ENCODE measurements at regions not wholly inside any gene's neighbourhood (a gene's known extent, or its start where the extent isn't known, plus 50 kb on each side); places are given as distances from the start of the nearest gene placed in this dataset.
"Not testable (repeated sequence)": the region's sequence is repeated elsewhere in the genome, so short reads cannot be mapped to it uniquely, and the experiment has no call there.

- no peak for DNase-seq (ENCODE audit: low spot score)
Measured at GRCh38 chrX:137195991-137196390, 162.2 kb upstream of the GPR101 start.

GRCh38 chrX:137195296-137195695 is 161.5 kb upstream of the GPR101 start:
- DNase-seq (ENCODE audit: low spot score): no peak

DNA sequence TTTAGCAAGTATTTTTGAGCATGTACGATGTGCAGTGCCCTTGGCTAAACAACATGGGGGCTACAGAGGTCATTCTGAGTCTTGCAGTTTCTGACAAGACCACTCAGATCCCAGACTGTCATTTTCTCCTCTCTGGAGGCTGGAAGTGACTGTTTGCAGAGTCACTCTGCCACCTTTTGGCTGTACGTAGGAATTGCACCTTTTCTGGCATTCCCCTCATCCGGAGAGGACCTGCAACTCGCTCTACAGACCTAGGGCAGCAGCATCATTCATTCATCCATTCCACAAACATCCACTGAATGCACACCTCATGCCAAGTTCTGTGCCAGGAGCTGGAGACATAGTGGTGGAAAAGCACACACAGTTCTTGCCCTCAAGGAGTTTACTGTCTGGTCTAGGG is 160.4 kb upstream of the GPR101 start:
- DNase-seq (ENCODE audit: low spot score): peak; percentile 6

DNA sequence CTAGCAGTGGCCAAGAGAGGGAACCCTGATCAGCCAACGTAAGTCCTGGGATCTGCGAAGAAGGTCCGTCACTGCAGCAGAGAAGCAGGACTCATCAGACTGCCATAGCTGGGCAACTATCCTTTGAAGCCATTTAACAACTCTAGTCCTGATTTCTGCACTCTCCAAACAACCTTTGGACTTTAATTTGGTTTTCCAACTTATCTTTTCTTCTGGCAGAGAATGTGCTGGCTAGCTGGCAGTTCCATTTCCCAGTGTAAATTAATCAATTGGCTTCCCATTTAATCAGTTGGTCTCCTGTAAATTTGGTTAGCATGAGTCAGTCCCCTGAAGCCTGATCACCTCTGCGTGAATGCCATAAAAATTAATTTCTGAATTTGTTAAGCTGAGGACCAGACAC is 153.7 kb upstream of the GPR101 start:
- no peak for DNase-seq (ENCODE audit: low spot score)

DNA sequence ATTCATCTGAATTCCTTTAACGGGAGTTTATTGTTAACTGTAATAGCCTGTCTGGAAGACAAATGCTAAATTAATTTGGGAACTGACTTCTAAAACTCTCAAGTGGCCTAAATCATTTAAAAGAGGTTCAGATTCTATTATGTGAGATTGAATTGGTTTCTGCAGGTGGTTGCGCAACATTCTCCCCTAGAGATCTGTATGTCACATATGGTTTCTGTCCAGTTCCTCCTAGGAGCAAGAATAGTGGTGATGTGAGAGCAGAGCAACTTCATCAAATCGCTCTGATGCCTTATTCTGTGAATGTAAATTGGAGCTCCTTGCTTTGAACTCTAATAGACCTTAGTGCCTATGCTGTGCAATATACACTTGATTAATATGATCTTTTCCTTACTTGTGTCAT is 144.6 kb upstream of the GPR101 start:
- DNase-seq (ENCODE audit: low spot score): no peak

DNA sequence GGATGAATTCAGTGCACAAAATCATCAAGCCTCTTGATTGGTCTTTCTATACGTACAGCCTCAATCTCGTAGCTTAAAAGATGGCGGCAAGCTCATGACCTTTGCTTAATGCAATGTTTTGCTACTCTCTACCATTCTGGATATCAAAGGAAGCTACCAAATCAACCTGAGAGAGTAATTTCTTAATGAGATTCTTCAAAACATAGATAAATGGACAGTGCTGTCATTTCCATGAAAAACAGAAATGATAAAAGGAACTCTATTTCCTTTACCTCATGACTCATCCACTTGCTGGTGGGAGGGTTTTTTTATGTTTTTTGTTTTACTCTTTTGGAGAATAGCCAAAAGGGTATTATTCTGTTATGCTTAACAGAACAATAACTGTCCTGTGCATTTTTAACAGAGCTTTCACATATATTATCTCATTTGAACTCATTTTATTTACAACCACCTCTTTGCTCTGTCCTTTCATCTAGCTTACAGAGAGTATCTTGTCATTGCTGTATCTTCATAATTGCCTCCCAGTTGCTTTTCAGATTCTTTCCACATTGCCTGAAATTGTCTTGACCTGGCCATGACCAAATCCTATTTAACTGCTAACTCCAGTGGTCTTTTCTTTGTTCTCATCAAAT is 138.6 kb upstream of the GPR101 start:
- DNase-seq (ENCODE audit: low spot score): no peak

DNA sequence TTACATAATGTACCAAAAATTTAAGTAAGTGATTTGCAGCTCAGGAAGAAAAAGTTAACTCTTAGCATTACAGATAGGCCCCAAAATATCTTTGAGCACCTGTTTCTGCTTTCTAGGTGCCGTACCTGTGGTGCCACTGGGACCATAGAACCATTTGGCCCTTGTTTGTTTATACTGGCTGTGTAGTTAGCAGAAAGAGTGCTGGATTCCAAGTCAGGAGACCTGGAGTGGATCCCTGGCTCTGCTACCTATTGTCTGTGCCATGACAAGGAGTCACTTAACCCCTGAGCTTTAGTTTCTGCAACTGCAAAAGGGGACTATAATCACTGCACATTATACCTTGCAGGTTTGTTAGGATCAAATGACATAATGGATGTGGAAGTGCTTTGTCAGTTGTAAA is 137.8 kb upstream of the GPR101 start:
- DNase-seq (ENCODE audit: low spot score): no peak

DNA sequence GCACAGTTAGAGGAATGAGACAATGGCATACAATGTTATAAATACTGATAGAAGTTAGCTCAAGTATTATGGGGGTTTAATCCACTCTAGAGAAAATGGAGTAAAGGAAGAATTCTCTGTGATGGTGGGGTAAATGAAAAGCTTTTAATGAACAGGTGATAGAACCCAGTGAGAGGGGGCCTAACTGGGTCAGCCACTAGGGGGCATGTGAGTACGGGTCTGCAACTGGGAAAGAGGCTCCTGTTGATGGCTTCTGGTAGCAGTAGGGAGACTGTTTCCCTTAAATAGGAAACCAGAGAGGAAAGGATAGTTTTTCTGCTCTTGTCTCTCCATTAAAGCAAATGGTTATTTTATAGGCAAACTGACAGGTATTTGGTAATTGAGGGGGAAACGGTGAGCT is 132.8 kb upstream of the GPR101 start:
- no peak for DNase-seq (ENCODE audit: low spot score)

DNA sequence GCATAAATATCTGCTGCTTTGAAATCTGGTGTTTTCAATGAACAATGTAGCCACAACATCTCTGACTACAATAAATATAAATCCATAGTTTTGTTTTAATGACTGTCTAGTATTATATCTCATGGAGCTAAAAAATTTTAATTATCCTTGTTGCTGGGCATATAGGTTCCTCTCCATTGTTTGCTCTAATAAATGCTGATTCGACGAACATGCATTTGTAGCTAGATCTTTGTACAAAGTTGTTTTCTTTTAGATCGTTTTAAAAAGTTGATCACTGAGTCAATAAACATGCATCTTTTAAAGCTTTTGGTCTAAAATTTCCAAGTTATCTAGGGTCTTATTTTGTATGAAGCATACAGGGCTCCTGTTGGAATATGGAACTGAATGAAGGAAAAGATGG is 130.5 kb upstream of the GPR101 start:
- DNase-seq (ENCODE audit: low spot score): no peak

DNA sequence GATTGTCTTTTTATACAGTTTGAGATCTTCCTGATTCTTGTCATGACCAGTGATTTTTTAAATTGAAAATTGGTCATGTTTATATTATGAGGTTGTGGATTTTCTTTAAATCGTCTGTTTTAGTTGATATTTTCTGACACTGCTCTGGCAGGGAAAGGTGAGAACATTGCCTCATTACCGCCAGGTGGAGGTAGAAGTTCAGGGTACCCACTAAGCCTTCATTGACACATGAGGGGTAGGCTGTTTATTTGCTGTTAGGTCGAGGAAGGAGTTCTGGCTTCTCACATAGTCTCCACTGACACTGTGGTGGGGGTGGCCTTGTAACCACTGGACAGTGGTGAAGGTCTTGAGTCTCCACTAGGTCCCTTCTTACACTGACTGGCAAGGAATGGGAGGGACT is 117.6 kb upstream of the GPR101 start:
- DNase-seq (ENCODE audit: low spot score): no peak

GRCh38 chrX:137143864-137144263 is 110.1 kb upstream of the GPR101 start:
- DNase-seq (ENCODE audit: low spot score): no peak

DNA sequence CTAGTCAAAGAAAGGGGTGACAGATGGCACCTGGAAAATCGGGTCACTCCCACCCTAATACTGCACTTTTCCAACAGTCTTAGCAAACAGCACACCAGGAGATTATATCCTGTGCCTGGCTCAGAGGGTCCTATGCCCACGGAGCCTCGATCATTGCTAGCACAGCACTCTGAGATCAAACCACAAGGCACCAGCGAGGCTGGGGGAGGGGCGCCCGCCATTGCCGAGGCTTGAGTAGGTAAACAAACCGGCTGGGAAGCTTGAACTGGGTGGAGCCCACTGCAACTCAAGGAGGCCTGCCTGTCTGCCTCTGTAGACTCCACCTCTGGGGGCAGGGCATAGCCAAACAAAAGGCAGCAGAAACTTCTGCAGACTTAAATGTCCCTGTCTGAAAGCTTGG is 88.9 kb upstream of the GPR101 start:
- not testable (repeated sequence) for DNase-seq (ENCODE audit: low spot score)

DNA sequence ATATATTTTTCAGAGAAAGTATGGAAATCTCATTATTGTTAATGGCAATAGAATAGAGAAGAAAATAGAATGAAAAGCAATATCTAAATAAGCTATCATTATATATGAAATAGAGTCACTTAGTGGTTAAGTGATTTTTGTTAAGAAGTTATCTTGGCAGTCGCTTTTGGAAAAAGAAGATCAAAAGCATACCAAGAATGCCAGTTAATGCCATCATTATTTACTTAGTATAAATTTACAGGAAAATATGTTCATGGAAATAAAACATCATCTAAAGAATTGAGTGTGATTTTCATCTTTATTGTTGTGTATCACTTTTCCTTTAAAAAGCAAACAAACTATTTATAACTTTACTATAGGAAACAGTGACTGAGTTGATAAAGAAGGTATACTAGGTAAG is 85.3 kb upstream of the GPR101 start:
- DNase-seq (ENCODE audit: low spot score): no peak

- DNase-seq (ENCODE audit: low spot score): no peak
Measured at GRCh38 chrX:137118536-137118935, 84.7 kb upstream of the GPR101 start.

DNA sequence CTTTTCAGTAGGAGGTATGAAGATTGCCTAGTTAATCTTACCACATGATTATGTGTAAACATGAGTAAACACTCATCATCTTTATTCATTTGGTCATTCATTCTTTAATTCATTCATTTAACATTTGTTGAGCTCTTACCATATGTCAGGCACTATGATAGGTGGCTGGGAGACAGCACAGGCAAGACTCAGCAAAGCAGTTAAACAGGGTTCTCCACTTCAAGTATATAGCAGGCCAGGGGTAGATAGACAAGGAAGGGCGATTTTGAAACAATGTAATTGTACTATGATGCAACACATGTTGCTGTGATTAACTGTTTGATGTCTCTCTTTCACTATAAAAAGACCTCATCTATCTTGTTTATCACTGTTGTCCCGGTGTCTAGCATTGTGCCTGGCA is 84.3 kb upstream of the GPR101 start:
- DNase-seq (ENCODE audit: low spot score): no peak

DNA sequence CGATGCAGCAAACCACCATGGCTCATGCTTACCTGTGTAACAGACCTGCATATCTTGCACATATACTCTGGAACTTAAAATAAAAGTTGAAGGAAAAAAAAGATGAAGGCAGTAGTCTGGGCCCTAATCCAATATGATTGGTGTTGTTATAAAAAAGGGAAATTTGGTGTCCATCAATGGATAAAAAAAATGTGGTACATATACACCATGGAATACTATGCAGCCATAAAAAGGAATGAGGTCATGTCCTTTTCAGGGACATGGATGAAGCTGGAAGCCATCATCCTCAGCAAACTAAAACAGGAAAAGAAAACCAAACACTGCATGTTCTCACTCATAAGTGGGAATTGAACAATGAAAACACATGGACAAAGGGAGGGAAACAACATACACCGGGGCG is 74.1 kb upstream of the GPR101 start:
- DNase-seq (ENCODE audit: low spot score): not testable (repeated sequence)

DNA sequence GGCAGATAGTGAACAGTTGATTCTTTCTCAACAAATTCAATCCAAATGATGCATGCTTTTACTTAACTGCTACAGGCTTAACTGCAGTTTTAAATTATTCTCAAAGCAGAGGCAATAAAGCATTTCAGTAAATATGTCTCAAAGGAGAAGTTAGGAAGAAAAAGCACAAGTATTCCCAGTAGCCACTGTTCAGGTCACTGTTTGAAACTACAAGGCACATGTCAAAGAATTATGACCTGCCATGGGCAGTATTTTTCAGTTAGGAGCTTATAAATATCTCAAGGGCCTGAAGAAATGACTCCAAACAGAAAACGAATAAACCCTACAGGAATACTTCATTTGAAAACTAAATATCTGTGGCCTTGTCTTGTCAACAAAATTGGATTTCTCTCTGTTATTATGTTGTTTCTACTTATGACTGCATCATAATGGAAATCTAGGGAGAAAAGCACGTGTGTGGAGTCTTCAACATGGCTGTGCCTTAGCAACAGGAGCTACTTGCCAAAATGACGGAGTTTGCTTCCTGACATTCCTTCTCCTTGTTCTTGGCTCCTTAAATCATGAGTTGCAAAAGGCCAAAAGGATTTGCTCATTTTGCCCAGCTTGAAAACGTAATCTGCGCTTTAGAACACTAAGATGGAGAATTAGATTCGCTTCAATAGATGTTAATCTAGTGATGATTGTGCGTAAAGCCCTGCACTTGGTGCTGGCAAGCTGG is 67.6 kb upstream of the GPR101 start:
- DNase-seq (ENCODE audit: low spot score): no peak
